K562 (cell line): ENCODE measurements at regions not wholly inside any gene's neighbourhood (a gene's known extent, or its start where the extent isn't known, plus 50 kb on each side); places are given as distances from the start of the nearest gene placed in this dataset.

ENCODE experiments used
- FIP1L1 ChIP-seq: fragments of 200-400 bp; formaldehyde crosslinking; IDR thresholded peaks from 2 replicates; pipeline ENCODE4 v1.6.1; 2018; ENCODE audit warnings: mild to moderate bottlenecking, low read depth, low read length; ENCODE audit not compliant: poor library complexity, severe bottlenecking
- MCM2 ChIP-seq: fragments of 450-650 bp; IDR thresholded peaks from 2 replicates; pipeline ENCODE4 v1.6.1; 2017; ENCODE audit warnings: low read depth, mild to moderate bottlenecking
- POLR2G ChIP-seq: fragments of 200-400 bp; formaldehyde crosslinking; IDR thresholded peaks from 2 replicates; pipeline ENCODE4 v1.6.1; 2017; ENCODE audit warnings: low read depth, mild to moderate bottlenecking, antibody characterized with exemption, low read length, moderate library complexity
- PRPF4 ChIP-seq: fragments of 200-400 bp; formaldehyde crosslinking; IDR thresholded peaks from one replicate; pipeline ENCODE4 v1.6.1; 2017; ENCODE audit warnings: low read length, low read depth, mild to moderate bottlenecking; ENCODE audit not compliant: insufficient read depth, poor library complexity, severe bottlenecking
- TBP ChIP-seq: optimal IDR thresholded peaks from 2 replicates; pipeline ENCODE3; 2011; ENCODE audit warnings: low read depth, low read length, improper control_type of control experiment
- ZKSCAN8 ChIP-seq: fragments of 200-800 bp; sonication (Bioruptor generic); IDR thresholded peaks from 2 replicates; pipeline ENCODE4 v1.6.1; 2016; ENCODE audit warnings: missing genetic modification characterization, missing compliant biosample characterization
- ZNF184 ChIP-seq: sonication (generic); formaldehyde crosslinking; IDR thresholded peaks from 2 replicates; pipeline ENCODE4 v1.5.0; 2020; ENCODE audit warnings: missing genetic modification reagents
- ZNF212 ChIP-seq: fragments of 450-650 bp; formaldehyde crosslinking; IDR thresholded peaks from 2 replicates; pipeline ENCODE4 v1.4.0; 2020; ENCODE audit warnings: mild to moderate bottlenecking
- ZNF224 ChIP-seq: sonication (generic); formaldehyde crosslinking; IDR thresholded peaks from 2 replicates; pipeline ENCODE4 v1.8.0; 2022; ENCODE audit warnings: mild to moderate bottlenecking, missing genetic modification reagents
- ZNF41 ChIP-seq: fragments of 250-450 bp; sonication (Bioruptor Pico); conservative IDR thresholded peaks from 2 replicates; pipeline ENCODE4 v1.4.0; 2020; ENCODE audit warnings: mild to moderate bottlenecking
- TF ChIP-seq, protein P1 (sequence below): fragments of 250-450 bp; sonication (Bioruptor Pico); IDR thresholded peaks from 2 replicates; pipeline ENCODE4 v1.9.0; 2021; ENCODE audit warnings: mild to moderate bottlenecking, inconsistent platforms
- TF ChIP-seq, protein P2 (sequence below), 2 experiments: IDR thresholded peaks; 2 replicates each; pipeline ENCODE4 v1.6.1; 2012; ENCODE audit warnings: improper control_type of control experiment in 2 of 2, low read depth in 2 of 2, low read length in 2 of 2, borderline replicate concordance in 1 of 2
- TF ChIP-seq, protein P3 (sequence below): sonication (generic); formaldehyde crosslinking; IDR thresholded peaks from 2 replicates; pipeline ENCODE4 v1.8.0; 2022; ENCODE audit warnings: missing genetic modification reagents, mild to moderate bottlenecking, borderline replicate concordance
- TF ChIP-seq, protein P4 (sequence below): sonication (generic); formaldehyde crosslinking; IDR thresholded peaks from 2 replicates; pipeline ENCODE4 v1.8.0; 2023; ENCODE audit warnings: missing genetic modification reagents, mild to moderate bottlenecking, borderline replicate concordance

DNA sequence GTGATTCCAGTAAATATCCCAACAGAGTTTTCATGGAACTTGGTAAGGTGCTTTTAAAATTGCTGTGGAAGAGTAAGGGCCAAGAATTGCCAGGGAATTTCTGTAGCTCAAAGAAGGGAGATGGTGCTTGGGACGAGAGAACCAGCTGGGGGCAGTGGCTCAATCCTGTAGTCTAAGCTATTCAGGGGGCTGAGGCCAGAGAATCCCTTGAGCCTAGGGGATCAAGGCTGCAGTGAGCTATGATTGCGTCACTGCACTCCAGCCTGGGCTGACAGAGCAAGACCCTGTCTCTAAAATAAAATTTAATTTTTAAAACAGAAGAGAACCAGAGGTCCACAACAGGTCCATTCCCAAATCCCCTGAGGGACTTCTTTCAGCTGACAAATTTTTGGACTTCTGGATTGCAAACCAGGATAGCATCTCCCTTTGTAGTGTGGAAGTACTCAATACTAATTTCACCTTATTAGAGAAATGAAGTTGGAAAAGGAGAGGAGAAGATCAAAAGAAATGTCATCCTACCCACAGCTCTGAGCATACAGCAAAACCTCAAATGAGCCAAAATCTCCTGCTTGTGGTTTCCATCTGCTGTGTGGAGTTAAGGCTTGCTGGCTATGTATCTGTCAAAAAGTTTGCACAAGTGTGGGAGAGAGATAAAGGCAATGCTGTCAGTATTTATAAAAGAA lies 59.2 kb upstream of the CLPB start (continued):
- TF ChIP-seq, protein P1, sequence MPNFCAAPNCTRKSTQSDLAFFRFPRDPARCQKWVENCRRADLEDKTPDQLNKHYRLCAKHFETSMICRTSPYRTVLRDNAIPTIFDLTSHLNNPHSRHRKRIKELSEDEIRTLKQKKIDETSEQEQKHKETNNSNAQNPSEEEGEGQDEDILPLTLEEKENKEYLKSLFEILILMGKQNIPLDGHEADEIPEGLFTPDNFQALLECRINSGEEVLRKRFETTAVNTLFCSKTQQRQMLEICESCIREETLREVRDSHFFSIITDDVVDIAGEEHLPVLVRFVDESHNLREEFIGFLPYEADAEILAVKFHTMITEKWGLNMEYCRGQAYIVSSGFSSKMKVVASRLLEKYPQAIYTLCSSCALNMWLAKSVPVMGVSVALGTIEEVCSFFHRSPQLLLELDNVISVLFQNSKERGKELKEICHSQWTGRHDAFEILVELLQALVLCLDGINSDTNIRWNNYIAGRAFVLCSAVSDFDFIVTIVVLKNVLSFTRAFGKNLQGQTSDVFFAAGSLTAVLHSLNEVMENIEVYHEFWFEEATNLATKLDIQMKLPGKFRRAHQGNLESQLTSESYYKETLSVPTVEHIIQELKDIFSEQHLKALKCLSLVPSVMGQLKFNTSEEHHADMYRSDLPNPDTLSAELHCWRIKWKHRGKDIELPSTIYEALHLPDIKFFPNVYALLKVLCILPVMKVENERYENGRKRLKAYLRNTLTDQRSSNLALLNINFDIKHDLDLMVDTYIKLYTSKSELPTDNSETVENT (CRISPR knock-in tag): no peak
- no peak for TF ChIP-seq ZNF212 (CRISPR knock-in tag)
- TF ChIP-seq, protein P2, sequence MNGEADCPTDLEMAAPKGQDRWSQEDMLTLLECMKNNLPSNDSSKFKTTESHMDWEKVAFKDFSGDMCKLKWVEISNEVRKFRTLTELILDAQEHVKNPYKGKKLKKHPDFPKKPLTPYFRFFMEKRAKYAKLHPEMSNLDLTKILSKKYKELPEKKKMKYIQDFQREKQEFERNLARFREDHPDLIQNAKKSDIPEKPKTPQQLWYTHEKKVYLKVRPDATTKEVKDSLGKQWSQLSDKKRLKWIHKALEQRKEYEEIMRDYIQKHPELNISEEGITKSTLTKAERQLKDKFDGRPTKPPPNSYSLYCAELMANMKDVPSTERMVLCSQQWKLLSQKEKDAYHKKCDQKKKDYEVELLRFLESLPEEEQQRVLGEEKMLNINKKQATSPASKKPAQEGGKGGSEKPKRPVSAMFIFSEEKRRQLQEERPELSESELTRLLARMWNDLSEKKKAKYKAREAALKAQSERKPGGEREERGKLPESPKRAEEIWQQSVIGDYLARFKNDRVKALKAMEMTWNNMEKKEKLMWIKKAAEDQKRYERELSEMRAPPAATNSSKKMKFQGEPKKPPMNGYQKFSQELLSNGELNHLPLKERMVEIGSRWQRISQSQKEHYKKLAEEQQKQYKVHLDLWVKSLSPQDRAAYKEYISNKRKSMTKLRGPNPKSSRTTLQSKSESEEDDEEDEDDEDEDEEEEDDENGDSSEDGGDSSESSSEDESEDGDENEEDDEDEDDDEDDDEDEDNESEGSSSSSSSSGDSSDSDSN (IDR thresholded peaks at IDR 0.05; ENCODE audit: borderline replicate concordance in 1 of 2, low read depth in 2 of 2, low read length in 2 of 2): no peak
- no peak for TF ChIP-seq ZNF184 (CRISPR knock-in tag)
- TF ChIP-seq MCM2: no peak
- TF ChIP-seq POLR2G: no peak
- no peak for TF ChIP-seq ZNF224 (CRISPR knock-in tag)
- TF ChIP-seq, protein P3, sequence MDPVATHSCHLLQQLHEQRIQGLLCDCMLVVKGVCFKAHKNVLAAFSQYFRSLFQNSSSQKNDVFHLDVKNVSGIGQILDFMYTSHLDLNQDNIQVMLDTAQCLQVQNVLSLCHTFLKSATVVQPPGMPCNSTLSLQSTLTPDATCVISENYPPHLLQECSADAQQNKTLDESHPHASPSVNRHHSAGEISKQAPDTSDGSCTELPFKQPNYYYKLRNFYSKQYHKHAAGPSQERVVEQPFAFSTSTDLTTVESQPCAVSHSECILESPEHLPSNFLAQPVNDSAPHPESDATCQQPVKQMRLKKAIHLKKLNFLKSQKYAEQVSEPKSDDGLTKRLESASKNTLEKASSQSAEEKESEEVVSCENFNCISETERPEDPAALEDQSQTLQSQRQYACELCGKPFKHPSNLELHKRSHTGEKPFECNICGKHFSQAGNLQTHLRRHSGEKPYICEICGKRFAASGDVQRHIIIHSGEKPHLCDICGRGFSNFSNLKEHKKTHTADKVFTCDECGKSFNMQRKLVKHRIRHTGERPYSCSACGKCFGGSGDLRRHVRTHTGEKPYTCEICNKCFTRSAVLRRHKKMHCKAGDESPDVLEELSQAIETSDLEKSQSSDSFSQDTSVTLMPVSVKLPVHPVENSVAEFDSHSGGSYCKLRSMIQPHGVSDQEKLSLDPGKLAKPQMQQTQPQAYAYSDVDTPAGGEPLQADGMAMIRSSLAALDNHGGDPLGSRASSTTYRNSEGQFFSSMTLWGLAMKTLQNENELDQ (CRISPR knock-in tag): no peak
- TF ChIP-seq ZNF41 (CRISPR knock-in tag): no peak
- TF ChIP-seq FIP1L1: no peak
- no peak for TF ChIP-seq PRPF4
- TF ChIP-seq ZKSCAN8: peak; percentile 39; the same call in 1 of the 2 replicates
- TF ChIP-seq TBP: no peak
- TF ChIP-seq, protein P4, sequence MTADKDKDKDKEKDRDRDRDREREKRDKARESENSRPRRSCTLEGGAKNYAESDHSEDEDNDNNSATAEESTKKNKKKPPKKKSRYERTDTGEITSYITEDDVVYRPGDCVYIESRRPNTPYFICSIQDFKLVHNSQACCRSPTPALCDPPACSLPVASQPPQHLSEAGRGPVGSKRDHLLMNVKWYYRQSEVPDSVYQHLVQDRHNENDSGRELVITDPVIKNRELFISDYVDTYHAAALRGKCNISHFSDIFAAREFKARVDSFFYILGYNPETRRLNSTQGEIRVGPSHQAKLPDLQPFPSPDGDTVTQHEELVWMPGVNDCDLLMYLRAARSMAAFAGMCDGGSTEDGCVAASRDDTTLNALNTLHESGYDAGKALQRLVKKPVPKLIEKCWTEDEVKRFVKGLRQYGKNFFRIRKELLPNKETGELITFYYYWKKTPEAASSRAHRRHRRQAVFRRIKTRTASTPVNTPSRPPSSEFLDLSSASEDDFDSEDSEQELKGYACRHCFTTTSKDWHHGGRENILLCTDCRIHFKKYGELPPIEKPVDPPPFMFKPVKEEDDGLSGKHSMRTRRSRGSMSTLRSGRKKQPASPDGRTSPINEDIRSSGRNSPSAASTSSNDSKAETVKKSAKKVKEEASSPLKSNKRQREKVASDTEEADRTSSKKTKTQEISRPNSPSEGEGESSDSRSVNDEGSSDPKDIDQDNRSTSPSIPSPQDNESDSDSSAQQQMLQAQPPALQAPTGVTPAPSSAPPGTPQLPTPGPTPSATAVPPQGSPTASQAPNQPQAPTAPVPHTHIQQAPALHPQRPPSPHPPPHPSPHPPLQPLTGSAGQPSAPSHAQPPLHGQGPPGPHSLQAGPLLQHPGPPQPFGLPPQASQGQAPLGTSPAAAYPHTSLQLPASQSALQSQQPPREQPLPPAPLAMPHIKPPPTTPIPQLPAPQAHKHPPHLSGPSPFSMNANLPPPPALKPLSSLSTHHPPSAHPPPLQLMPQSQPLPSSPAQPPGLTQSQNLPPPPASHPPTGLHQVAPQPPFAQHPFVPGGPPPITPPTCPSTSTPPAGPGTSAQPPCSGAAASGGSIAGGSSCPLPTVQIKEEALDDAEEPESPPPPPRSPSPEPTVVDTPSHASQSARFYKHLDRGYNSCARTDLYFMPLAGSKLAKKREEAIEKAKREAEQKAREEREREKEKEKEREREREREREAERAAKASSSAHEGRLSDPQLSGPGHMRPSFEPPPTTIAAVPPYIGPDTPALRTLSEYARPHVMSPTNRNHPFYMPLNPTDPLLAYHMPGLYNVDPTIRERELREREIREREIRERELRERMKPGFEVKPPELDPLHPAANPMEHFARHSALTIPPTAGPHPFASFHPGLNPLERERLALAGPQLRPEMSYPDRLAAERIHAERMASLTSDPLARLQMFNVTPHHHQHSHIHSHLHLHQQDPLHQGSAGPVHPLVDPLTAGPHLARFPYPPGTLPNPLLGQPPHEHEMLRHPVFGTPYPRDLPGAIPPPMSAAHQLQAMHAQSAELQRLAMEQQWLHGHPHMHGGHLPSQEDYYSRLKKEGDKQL: no peak
